Activated T-helper 17 cell treated with anti-CD3 and anti-CD28 coated beads, Interleukin-2, amount 50 U/mL, for 72 hours (primary cell): ENCODE measurements at regions not wholly inside any gene's neighbourhood (a gene's known extent, or its start where the extent isn't known, plus 50 kb on each side); places are given as distances from the start of the nearest gene placed in this dataset.
"Not testable (repeated sequence)": the region's sequence is repeated elsewhere in the genome, so short reads cannot be mapped to it uniquely, and the experiment has no call there.

Experiments
- ATAC-seq: fragments of 150-1000 bp; cut with Tn5 transposase; replicated peaks from 2 replicates; pipeline ENCODE4 v1.10.0; 2021; ENCODE audit warnings: mild to moderate bottlenecking, moderate library complexity
- H3K27ac Mint-ChIP-seq: one replicate; pipeline ENCODE4 v1.8.0; 2022; ENCODE audit warnings: mixed read lengths
- H3K27me3 Mint-ChIP-seq: one replicate; pipeline ENCODE4 v1.8.0; 2022; ENCODE audit warnings: mixed read lengths
- H3K36me3 Mint-ChIP-seq: one replicate; pipeline ENCODE4 v1.8.0; 2022; ENCODE audit warnings: low read depth, mild to moderate bottlenecking, mixed read lengths
- H3K4me1 Mint-ChIP-seq: one replicate; pipeline ENCODE4 v1.8.0; 2022; ENCODE audit warnings: mixed read lengths
- H3K4me3 Mint-ChIP-seq: one replicate; pipeline ENCODE4 v1.8.0; 2022; ENCODE audit warnings: mild to moderate bottlenecking, mixed read lengths
- H3K9me3 Mint-ChIP-seq: one replicate; pipeline ENCODE4 v1.8.0; 2022; ENCODE audit warnings: mixed read lengths

DNA sequence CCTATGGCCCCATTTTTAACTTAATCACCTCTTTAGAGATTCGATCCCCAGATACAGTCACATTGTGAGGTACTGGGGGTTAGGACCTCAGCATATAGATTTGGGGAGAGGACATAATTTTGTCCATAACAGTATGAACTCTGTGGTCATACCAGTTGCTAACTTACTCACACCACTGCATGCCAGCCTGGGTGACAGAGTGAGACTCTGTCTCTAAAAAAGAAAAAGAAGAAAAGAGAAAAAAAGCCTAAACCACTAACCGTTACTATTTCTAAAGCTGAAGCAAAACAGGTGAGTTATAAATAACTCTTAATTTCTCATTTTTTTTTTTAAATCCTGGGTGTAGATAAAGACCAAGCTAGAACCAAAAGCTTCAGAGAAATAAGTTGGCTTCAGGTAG is 155.1 kb upstream of the AUTS2 start:
- no peaks in the 10 kb centered on the region for H3K36me3 Mint-ChIP-seq
- no peaks in the 10 kb centered on the region for H3K27me3 Mint-ChIP-seq
- no peaks in the 10 kb centered on the region for H3K4me1 Mint-ChIP-seq
- no peak for ATAC-seq
- no peak overlapping the region for H3K4me3 Mint-ChIP-seq
- H3K27ac Mint-ChIP-seq: no peak overlapping the region
- H3K9me3 Mint-ChIP-seq: peaks cover 14% of the 10 kb centered on the region

DNA sequence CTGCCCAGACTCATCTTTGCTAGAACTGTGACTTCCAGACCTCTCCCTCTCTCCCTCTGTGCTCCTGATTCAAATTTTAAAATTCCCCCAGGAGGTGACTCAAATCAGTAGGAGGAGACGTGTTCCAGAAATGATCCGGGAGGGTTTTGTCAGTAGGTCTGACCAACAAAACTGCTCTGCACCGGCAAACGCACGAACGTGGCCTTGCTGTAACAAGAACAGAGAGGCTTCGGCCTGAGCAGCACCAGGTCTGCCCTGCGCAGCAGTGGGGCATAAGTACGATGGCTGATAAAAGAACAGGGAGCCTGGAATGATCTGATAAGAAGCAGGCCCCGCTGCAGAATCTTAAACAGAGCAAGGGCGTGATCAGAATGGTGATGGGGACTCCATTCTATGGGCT is 152.7 kb upstream of the AUTS2 start:
- H3K36me3 Mint-ChIP-seq: no peaks in the 10 kb centered on the region
- H3K9me3 Mint-ChIP-seq: peaks cover 9% of the 10 kb centered on the region
- H3K27me3 Mint-ChIP-seq: no peaks in the 10 kb centered on the region
- ATAC-seq: no peak
- no peak overlapping the region for H3K4me3 Mint-ChIP-seq
- H3K4me1 Mint-ChIP-seq: no peaks in the 10 kb centered on the region
- H3K27ac Mint-ChIP-seq: no peak overlapping the region

DNA sequence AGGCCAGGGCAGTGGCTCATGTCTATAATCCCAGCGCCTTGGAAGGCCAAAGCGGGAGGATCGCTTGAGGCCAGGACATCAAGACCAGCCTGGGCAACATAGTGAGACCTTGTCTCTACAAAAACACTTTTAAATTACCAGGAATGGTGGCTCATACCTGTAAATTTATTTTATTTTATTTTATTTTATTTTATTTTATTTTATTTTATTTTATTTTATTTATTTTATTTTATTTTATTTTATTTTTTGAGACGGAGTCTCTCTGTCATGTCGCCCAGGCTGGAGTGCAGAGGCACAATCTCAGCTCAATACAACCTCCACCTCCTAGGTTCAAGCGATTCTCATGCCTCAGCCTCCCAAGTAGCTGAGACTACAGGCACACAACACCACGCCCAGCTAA is 152.1 kb upstream of the AUTS2 start:
- H3K27ac Mint-ChIP-seq, ATAC-seq, H3K9me3 Mint-ChIP-seq, H3K36me3 Mint-ChIP-seq, H3K4me1 Mint-ChIP-seq, H3K27me3 Mint-ChIP-seq, H3K4me3 Mint-ChIP-seq: not testable (repeated sequence)

DNA sequence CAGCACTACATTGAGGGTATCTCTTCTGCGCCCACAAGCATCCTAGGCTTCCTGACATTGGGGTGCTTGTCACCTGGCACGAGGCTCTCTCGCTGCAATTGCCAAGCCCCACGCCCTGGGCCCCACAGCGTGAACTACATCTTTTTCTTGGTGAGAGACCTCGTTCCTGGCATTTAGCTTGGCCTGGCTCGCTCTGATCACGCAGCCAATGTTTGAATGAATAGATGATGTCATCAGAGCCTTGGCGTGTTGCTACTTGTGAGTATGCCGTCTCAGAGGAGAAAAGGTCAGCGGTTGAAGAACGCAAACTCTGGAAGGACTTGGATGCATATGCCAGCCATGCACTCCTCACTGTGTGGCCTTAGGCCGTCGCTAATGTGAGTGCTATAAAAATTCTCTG is 150.2 kb upstream of the AUTS2 start:
- Mint-ChIP-seq H3K4me1 (no peaks in the 10 kb centered on the region), H3K27me3 (no peaks in the 10 kb centered on the region)
- ATAC-seq: no peak

DNA sequence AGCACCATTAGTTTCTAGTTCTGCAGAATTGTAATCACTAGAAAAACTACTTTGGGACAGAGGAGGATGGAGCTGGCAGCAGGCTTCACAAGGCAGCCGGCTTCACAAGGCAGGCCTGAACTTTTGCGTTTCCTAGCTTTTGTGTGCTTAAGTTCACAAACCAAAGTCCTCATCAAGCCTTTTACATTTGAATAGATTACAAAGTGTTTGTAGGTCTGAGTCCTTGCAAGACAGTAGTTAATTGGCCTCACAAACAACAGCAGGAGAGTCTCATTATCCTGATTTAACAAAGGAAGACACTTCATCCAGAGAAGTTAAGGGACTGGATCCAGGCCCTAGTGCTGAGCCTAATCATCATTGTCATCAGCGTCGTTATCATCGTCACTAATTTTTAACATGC is 147.8 kb upstream of the AUTS2 start:
- Mint-ChIP-seq H3K4me3 (no peak overlapping the region), H3K36me3 (no peaks in the 10 kb centered on the region), H3K27me3 (no peaks in the 10 kb centered on the region), H3K27ac (no peak overlapping the region), H3K4me1 (no peaks in the 10 kb centered on the region), H3K9me3 (peaks cover 2% of the 10 kb centered on the region)
- ATAC-seq: no peak

More for the DNA sequence above, 150.2 kb upstream of the AUTS2 start:
- no peaks in the 10 kb centered on the region for H3K36me3 Mint-ChIP-seq
- H3K9me3 Mint-ChIP-seq: peaks cover 4% of the 10 kb centered on the region
- H3K4me3 Mint-ChIP-seq: no peak overlapping the region
- H3K27ac Mint-ChIP-seq: no peak overlapping the region

DNA sequence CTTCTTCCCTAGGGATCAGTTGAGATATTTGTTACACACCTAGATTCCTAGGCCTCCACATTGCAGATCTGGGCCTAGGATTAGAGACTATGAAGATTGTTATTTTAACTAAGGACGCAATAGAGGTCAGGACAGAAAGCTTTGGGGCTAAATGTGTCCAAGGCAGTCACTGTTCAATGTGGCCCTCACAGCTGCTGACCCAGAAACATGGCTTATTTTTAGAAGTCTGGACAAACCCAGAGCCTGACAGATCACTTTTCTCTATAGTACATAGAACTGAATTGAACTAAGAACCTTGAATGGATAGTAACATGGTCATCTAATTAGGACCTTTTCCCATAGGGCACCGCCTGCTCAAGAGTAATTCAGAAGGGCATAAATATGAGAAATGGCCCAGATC is 146.6 kb upstream of the AUTS2 start:
- no peaks in the 10 kb centered on the region for H3K4me1 Mint-ChIP-seq
- ATAC-seq: no peak
- no peaks in the 10 kb centered on the region for H3K9me3 Mint-ChIP-seq
- H3K27me3 Mint-ChIP-seq: no peaks in the 10 kb centered on the region
- H3K4me3 Mint-ChIP-seq: no peak overlapping the region
- H3K36me3 Mint-ChIP-seq: no peaks in the 10 kb centered on the region
- H3K27ac Mint-ChIP-seq: no peak overlapping the region

DNA sequence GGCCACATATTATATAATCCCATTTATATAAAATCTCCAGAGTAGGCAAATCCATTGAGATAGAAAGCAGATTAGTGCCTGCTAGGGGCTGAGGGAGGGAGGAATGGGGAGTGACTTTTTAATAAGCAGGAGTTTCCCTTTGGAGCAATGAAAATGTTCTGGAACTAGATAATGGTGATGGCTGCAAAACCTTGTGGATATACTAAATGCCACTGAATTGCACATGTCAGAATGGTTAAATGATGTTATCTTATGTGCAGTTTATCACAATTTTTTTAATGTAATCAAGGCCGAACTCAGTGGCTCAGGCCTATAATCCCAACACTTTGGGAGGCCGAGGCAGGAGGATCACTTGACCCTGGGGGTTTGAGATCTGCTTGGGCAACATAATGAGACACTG is 145.5 kb upstream of the AUTS2 start:
- Mint-ChIP-seq H3K4me1 (no peaks in the 10 kb centered on the region), H3K4me3 (no peak overlapping the region), H3K27me3 (no peaks in the 10 kb centered on the region), H3K36me3 (no peaks in the 10 kb centered on the region), H3K9me3 (no peaks in the 10 kb centered on the region), H3K27ac (no peak overlapping the region)
- no peak for ATAC-seq

GRCh38 chr7:69457595-69458504 is 140.4 kb upstream of the AUTS2 start:
- Mint-ChIP-seq H3K4me1 (no peaks in the 10 kb centered on the region), H3K27ac (no peak overlapping the region), H3K36me3 (no peaks in the 10 kb centered on the region), H3K4me3 (no peak overlapping the region), H3K9me3 (no peaks in the 10 kb centered on the region), H3K27me3 (no peaks in the 10 kb centered on the region)
- no peak for ATAC-seq

DNA sequence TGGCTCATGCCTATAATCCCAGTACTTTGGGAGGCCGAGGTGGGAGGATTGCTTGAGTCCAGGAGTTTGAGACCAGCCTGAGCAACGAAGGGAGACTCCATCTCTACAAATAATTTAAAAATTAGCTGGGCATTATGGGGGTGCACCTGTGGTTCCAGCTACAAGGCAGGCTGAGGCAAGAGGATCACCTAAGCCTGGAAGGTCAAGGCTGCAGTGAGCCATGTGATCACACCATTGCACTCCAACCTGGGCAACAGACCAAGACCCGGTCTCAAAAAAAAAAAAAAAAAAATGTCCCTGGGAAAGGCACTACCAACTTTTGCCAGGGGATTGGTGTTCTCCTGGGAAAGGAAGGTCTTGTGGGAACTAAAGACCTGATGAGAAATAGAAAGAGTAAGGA is 134.2 kb upstream of the AUTS2 start:
- no peaks in the 10 kb centered on the region for H3K27me3 Mint-ChIP-seq

GRCh38 chr7:69465262-69465661 is 133.0 kb upstream of the AUTS2 start:
- H3K27ac Mint-ChIP-seq: no peak overlapping the region
- no peaks in the 10 kb centered on the region for H3K36me3 Mint-ChIP-seq
- H3K9me3 Mint-ChIP-seq: peaks cover 4% of the 10 kb centered on the region
- no peak overlapping the region for H3K4me3 Mint-ChIP-seq
- H3K4me1 Mint-ChIP-seq: no peaks in the 10 kb centered on the region
- no peak for ATAC-seq
- no peaks in the 10 kb centered on the region for H3K27me3 Mint-ChIP-seq

More for the DNA sequence above, 134.2 kb upstream of the AUTS2 start:
- no peaks in the 10 kb centered on the region for H3K4me1 Mint-ChIP-seq
- H3K9me3 Mint-ChIP-seq: no peaks in the 10 kb centered on the region
- H3K4me3 Mint-ChIP-seq: no peak overlapping the region
- no peak overlapping the region for H3K27ac Mint-ChIP-seq
- no peak for ATAC-seq
- H3K36me3 Mint-ChIP-seq: no peaks in the 10 kb centered on the region

DNA sequence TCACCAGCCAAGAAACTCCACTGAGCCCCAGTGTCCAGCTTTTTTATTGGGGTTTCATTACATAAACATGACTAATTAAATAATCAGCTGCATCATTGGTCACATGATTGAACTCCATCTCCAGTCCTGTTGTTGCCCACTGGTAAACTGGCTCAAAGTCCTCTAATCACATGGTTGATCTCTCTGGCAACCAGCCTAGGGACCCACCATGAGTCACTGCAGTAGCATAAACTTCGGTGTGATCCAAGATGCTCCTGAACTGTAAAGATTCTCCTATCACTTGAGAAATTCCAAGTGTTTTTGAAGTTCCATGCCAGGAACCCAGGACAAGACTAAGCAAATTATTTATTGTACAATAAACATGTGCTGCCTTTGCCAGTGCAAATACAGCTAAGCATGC is 130.4 kb upstream of the AUTS2 start:
- Mint-ChIP-seq H3K27ac (no peak overlapping the region), H3K4me3 (no peak overlapping the region), H3K36me3 (no peaks in the 10 kb centered on the region), H3K27me3 (no peaks in the 10 kb centered on the region), H3K4me1 (no peaks in the 10 kb centered on the region), H3K9me3 (peaks cover 4% of the 10 kb centered on the region)
- no peak for ATAC-seq

GRCh38 chr7:69476416-69476815 is 121.9 kb upstream of the AUTS2 start:
- H3K9me3 Mint-ChIP-seq: no peaks in the 10 kb centered on the region
- H3K4me3 Mint-ChIP-seq: no peak overlapping the region
- no peak for ATAC-seq
- H3K27me3 Mint-ChIP-seq: peaks cover 3% of the 10 kb centered on the region
- H3K36me3 Mint-ChIP-seq: no peaks in the 10 kb centered on the region
- no peaks in the 10 kb centered on the region for H3K4me1 Mint-ChIP-seq
- H3K27ac Mint-ChIP-seq: no peak overlapping the region

DNA sequence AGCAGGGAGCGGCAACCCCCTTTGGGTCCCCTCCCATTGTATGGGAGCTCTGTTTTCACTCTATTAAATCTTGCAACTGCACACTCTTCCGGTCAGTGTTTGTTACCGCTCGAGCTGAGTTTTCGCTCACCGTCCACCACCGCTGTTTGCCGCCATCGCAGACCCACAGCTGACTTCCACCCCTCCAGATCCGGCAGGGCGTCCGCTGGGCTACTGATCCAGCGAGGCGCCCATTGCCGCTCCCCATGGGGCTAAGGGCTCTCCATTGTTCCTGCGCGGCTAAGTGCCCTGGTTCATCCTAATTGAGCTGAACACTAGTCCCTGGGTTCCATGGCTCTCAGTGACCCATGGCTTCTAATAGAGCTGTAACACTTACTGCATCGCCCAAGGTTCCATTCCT is 115.6 kb upstream of the AUTS2 start:
- no peak for ATAC-seq
- H3K27me3 Mint-ChIP-seq: no peaks in the 10 kb centered on the region
- no peaks in the 10 kb centered on the region for H3K4me1 Mint-ChIP-seq
- no peak overlapping the region for H3K4me3 Mint-ChIP-seq
- no peaks in the 10 kb centered on the region for H3K36me3 Mint-ChIP-seq
- no peak overlapping the region for H3K27ac Mint-ChIP-seq
- no peaks in the 10 kb centered on the region for H3K9me3 Mint-ChIP-seq

GRCh38 chr7:69489533-69489932 is 108.7 kb upstream of the AUTS2 start:
- H3K4me1 Mint-ChIP-seq: no peaks in the 10 kb centered on the region
- no peaks in the 10 kb centered on the region for H3K36me3 Mint-ChIP-seq
- no peak overlapping the region for H3K27ac Mint-ChIP-seq
- no peak overlapping the region for H3K4me3 Mint-ChIP-seq
- H3K27me3 Mint-ChIP-seq: no peaks in the 10 kb centered on the region
- ATAC-seq: no peak
- H3K9me3 Mint-ChIP-seq: no peaks in the 10 kb centered on the region

DNA sequence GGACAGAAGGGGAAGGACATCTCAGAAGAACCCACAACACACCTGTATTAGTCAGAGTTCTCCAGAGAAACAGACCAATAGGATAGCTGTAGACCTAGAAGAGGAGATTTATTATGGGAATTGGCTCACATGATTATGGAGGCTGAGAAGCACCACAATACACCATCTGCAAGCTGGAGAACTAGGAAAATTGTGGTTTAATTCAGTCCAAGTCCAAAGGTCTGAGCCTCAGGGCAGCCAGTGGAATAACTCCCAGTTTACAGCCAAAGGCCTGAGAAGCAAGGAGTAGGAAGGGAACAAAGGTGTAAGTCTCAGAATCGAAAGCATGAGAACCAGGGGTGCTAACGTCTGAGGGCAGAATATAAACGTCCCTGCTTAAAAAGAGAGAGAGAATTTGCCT is 99.6 kb upstream of the AUTS2 start:
- Mint-ChIP-seq H3K27me3 (no peaks in the 10 kb centered on the region), H3K4me3 (no peak overlapping the region), H3K4me1 (no peaks in the 10 kb centered on the region), H3K36me3 (no peaks in the 10 kb centered on the region), H3K27ac (no peak overlapping the region), H3K9me3 (peaks cover 7% of the 10 kb centered on the region)
- ATAC-seq: no peak

- H3K4me1 Mint-ChIP-seq: no peaks in the 10 kb centered on the region
- no peak overlapping the region for H3K27ac Mint-ChIP-seq
- peaks cover 3% of the 10 kb centered on the region for H3K9me3 Mint-ChIP-seq
- H3K27me3 Mint-ChIP-seq: peaks cover 3% of the 10 kb centered on the region
- H3K36me3 Mint-ChIP-seq: no peaks in the 10 kb centered on the region
- ATAC-seq: no peak
- H3K4me3 Mint-ChIP-seq: no peak overlapping the region
These were observed 95.9 kb upstream of the AUTS2 start for GRCh38 chr7:69502358-69502757.
